HL-60/S4 treated with phorbol 12-myristate 13-acetate at 8.2 ng/mL for 4 days and 3 days (cell line): ENCODE measurements at regions not wholly inside any gene's neighbourhood (a gene's known extent, or its start where the extent isn't known, plus 50 kb on each side); places are given as distances from the start of the nearest gene placed in this dataset.

Experiments used
- in situ Hi-C: fragments of 300-500 bp; cut with MboI; formaldehyde crosslinking; loops from 2 replicates; pipeline ENCODE4 v1.15.0; 2022; ENCODE audit warnings: low sequenced_read_pairs

GRCh38 chr1:13921190-13921589 is 221.2 kb downstream of the PRDM2 start:
- in situ Hi-C loops = no loop called here

DNA sequence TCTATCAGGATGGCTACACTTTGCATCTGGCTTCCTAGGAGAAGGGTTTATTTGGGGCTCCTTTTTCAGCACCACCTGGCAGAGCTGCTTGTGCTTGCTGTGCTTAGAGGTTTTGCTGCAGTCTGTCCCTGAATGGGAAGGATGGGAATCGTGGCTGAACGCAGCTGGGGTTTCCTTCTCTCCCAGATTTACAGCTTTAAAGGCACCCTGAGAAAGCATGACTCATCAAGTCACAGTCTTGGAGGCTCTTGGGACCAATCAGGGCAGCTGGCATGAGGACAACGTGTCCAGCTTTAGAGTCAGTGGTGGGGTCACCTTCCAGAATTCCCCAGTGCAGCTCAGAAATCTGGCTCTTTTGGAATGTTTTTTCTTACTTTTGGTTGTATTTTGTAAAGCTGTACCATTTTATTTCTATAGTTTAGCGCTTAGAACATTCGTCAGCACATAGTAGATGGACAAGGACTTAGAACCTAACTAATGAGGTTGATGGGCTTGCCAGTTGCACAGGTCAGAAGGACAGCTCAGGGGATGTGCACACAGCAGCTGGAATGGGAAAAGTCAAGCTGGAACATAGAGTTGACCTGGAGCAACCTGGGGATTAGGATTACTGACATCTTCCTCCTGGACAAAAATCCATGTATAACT is 222.6 kb downstream of the PRDM2 start:
- in situ Hi-C loops = no loop called here

DNA sequence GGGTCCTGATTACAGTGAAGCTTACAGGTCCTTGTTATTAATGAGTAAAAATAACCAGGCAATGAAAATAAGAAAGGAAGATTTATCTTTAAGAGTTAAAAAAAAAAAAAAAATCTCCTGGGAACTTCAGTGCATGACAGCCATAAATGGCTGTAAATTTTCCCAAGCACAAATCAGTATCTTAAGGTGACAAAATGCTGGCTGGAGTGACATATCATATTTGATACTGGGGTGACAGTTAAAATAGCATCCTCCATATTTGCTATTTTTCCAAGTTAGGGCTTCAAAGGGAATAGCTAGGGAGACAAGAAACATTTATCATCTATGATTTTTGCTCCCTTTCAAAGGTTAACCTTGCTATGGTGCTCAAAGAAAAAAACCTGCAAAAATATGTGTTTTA is 226.6 kb downstream of the PRDM2 start:
- in situ Hi-C loops = no loop called here

DNA sequence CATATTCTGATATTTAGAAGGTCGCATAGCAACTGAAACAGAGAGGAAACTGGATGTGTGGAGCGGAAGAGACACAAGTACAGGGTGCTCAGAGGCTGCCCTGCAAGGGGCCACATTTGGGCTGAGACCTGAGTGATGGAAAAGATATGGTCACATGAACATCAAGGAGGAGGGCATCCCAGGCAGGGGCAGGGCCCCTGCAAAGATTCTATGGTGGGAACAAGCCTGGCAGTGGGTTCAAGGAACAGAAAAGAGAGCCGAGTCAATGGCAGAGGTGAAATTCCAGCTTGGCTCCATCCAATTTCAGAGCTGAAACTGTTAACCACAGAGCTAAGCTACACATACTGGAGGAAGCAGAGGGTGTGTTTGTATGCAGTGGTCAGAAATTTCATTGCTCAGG is 227.7 kb downstream of the PRDM2 start:
- in situ Hi-C loops = no loop called here

GRCh38 chr1:13929313-13929712 is 229.3 kb downstream of the PRDM2 start:
- in situ Hi-C loops = no loop called here

- in situ Hi-C loops = no loop called here
Observed at GRCh38 chr1:13930151-13930550, 230.2 kb downstream of the PRDM2 start.

GRCh38 chr1:13931226-13931625 is 231.2 kb downstream of the PRDM2 start:
- in situ Hi-C loops = no loop called here

DNA sequence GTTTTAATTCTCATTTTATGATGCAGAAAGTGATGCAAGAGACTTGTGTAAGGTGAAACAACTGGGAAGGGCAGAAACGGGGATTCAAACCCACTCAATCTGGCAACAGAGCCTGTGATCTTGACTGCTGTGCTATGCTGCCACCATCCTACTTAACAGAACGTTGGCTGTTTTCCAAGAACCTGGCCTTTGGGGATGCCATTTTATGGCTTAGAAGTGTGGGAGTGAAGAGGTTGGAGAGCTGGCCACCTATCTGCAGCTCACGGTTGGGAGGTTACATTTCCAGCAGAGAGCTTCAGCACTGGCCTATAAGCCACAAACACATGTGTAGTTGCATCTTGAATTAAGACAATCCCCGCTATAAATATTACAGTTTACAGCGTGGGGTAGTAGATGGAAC is 235.3 kb downstream of the PRDM2 start:
- in situ Hi-C loops = no loop called here

DNA sequence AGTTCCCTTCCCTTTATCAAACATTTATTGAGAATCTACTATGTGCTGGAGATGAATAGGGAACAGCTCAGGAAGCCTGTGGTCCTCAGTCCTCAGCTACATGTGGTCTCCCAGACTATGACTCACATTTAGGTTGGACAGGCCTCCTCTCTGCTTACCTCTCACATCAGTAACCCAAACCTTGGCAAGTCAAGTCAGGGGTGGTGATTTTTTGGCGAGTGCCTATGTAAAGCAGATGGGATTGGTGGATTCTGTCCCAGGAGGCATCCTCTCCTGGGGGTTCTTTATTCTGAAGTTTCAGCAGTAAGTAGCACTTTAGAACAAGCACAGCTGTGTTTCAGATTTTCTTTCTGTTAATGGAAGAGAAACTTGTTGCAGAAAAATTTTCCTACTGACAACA is 241.3 kb downstream of the PRDM2 start:
- in situ Hi-C loops = no loop called here

DNA sequence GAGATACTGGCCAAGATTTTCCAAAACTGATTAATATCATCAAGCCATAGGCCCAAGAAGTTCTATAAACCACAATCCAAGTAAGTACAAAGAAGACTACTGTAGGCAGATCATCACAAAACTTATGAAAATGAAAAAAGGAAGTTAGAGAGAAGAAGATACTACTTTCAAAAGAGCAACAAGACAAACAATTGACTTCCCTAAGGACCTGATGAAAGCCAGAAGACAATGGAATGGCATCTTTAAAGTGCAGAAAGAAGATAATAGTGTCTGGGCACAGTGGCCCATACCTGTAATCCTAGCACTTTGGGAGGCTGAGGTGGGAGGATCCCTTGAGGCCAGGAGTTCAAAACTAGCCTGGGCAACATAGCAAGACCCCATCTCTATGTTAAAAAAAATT is 243.1 kb downstream of the PRDM2 start:
- in situ Hi-C loops = no loop called here

- in situ Hi-C loops = no loop called here
Observed at GRCh38 chr1:13945856-13946255, 245.9 kb downstream of the PRDM2 start.

- in situ Hi-C loops = no loop called here
Observed at GRCh38 chr1:13947658-13948057, 247.7 kb downstream of the PRDM2 start.

GRCh38 chr1:13948396-13948795 is 248.4 kb downstream of the PRDM2 start:
- in situ Hi-C loops = no loop called here

- in situ Hi-C loops = no loop called here
Observed at GRCh38 chr1:13948888-13949391, 249.0 kb downstream of the PRDM2 start.

GRCh38 chr1:13949546-13949945 is 249.6 kb downstream of the PRDM2 start:
- in situ Hi-C loops = no loop called here

DNA sequence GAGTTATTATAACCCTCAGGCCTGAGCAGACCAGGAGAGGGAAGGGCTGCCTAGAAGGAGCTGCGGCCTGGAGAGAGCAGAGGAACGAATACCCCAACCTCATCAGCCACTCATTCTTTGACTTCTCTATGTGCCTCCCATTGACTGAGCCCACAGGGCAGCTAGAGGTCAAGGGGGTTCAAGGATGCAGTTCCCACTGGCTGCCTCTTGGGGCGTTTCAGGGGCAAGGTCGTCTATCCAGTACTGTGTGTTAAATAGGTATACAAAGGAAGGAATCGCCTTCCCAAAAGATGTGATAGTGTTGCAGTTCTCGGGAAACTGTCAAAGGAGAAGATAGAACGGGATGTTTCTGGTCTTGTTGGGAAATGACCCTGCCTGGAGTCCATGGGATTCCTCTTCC is 250.6 kb downstream of the PRDM2 start:
- in situ Hi-C loops = loop anchor here (25.0 kb wide), 1 partner anchor 288 kb away; no protein-coding TSS in a partner anchor

GRCh38 chr1:13951793-13952751 is 252.1 kb downstream of the PRDM2 start:
- in situ Hi-C loops = loop anchor here (25.0 kb wide), 1 partner anchor 290 kb away; no protein-coding TSS in a partner anchor

DNA sequence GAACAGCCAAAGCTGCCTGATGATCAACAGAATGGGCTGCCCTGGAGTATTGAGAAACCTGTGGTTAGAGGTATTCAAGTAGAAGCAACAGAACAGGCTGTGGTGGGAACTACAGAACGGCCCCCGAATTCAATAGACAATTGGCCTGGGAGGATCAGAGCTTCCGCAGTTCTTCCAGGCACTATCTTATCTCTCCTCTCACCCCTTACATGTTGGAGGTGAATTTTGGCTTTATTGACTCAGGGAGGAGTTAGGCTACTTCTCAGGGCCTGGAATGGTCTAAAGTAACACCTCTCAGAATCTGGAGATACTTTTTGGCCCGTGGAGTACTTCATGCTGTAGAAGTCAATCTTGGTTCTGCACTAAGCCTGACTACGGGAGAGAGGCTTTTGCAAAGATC is 253.0 kb downstream of the PRDM2 start:
- in situ Hi-C loops = loop anchor here (25.0 kb wide), 1 partner anchor 291 kb away; no protein-coding TSS in a partner anchor

GRCh38 chr1:13956393-13956792 is 256.4 kb downstream of the PRDM2 start:
- in situ Hi-C loops = loop anchor here (25.0 kb wide), 1 partner anchor 294 kb away; no protein-coding TSS in a partner anchor

DNA sequence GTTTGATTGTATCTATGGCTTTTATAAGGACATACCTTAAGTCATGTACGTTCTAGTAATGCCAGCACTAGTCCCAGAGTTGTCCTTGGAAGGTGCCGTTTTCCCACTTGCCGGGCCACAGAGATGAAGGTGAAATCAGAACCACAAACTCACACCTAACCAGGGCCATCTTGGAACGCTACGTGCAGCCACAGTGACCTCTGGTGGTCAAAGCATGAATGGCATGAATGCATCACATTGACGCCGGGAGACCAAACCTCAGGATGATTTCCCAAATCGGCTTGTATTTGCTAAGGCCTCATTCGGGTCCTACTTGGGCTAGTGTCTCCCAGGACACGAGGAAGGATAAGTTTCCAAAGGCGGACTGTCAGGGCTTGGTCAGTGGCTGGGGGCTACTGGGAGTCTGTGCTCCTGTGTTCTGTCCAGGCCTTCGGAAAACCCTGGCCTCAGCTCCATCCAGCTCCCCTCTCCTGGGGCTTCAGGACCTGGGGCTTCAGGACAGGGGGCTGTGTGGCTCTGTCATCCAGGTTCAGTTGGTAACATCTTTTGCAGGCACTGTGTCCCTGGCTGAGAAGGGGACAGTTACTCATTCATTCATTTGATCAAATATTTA is 260.5 kb downstream of the PRDM2 start:
- in situ Hi-C loops = loop anchor here (25.0 kb wide), 1 partner anchor 298 kb away; no protein-coding TSS in a partner anchor

DNA sequence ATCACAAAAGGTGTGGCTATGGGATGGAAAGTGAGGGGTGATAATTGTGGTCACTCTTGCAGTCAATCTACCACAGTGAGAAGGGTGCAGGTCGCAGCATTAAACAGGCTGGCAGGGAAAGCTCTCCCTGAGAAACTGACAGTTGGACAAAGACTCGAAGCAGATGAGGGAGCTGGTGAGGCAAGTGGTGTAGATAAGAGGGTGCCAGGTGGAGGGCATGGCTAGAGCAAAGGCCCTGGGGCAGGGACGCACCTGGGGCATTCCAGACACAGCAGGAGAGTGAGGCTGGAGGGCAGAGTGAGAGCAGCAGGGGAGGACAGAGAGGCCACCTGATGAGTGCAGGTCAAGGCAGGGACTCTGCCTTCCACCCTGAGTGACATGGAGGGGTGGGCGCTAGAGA is 264.8 kb downstream of the PRDM2 start:
- in situ Hi-C loops = loop anchor here (25.0 kb wide), 1 partner anchor 302 kb away; no protein-coding TSS in a partner anchor
